ENCODE measurements at regions not wholly inside any gene's neighbourhood (a gene's known extent, or its start where the extent isn't known, plus 50 kb on each side); places are given as distances from the start of the nearest gene placed in this dataset.
"Not testable (repeated sequence)": the region's sequence is repeated elsewhere in the genome, so short reads cannot be mapped to it uniquely, and the experiment has no call there.

- peaks cover 10% of the 10 kb centered on the region for H3K9me3 Mint-ChIP-seq (ENCODE audit: unreplicated experiment)
- DNase-seq (ENCODE audit: unreplicated experiment), result peak; percentile 21
- no peak overlapping the region for H3K4me3 Mint-ChIP-seq (ENCODE audit: unreplicated experiment)
- no peaks in the 10 kb centered on the region for H3K27me3 Mint-ChIP-seq (ENCODE audit: insufficient read depth, unreplicated experiment)
- H3K36me3 Mint-ChIP-seq (ENCODE audit: insufficient read depth, unreplicated experiment), result no peaks in the 10 kb centered on the region
- no peak overlapping the region for H3K27ac Mint-ChIP-seq (ENCODE audit: low read depth, unreplicated experiment)
- intact Hi-C loops (cut with micrococcal nuclease), result no loop called here
- ChIA-PET POLR2A (interaction anchor here (1.1 kb wide), 1 partner anchor 85 kb away, joined by 3 read pairs; no protein-coding TSS in a partner anchor), CTCF (no interaction called here)
- H3K4me1 Mint-ChIP-seq (ENCODE audit: insufficient read depth, unreplicated experiment), result no peaks in the 10 kb centered on the region
- BruUV-seq (replicated peaks), result no TSS peak
- no peak for TF ChIP-seq CTCF (IDR thresholded peaks at IDR 0.05; ENCODE audit: unreplicated experiment)
Observed at GRCh38 chr10:52368725-52369124, 54.6 kb downstream of the DKK1 start.

GRCh38 chr10:52374207-52374606 lies 60.1 kb downstream of the DKK1 start:
- H3K9me3 Mint-ChIP-seq (ENCODE audit: unreplicated experiment); POLR2A ChIA-PET; H3K27ac Mint-ChIP-seq (ENCODE audit: low read depth, unreplicated experiment); intact Hi-C loops (cut with micrococcal nuclease); H3K36me3 Mint-ChIP-seq (ENCODE audit: insufficient read depth, unreplicated experiment); H3K27me3 Mint-ChIP-seq (ENCODE audit: insufficient read depth, unreplicated experiment); H3K4me3 Mint-ChIP-seq (ENCODE audit: unreplicated experiment); DNase-seq (ENCODE audit: unreplicated experiment); BruUV-seq (replicated peaks); H3K4me1 Mint-ChIP-seq (ENCODE audit: insufficient read depth, unreplicated experiment); CTCF ChIA-PET: not testable (repeated sequence)

GRCh38 chr10:52376694-52377354 lies 62.7 kb downstream of the DKK1 start:
- Mint-ChIP-seq H3K4me3 (ENCODE audit: unreplicated experiment) (no peak overlapping the region), H3K36me3 (ENCODE audit: insufficient read depth, unreplicated experiment) (no peaks in the 10 kb centered on the region), H3K9me3 (ENCODE audit: unreplicated experiment) (peaks cover 15% of the 10 kb centered on the region), H3K27ac (ENCODE audit: low read depth, unreplicated experiment) (no peak overlapping the region), H3K27me3 (ENCODE audit: insufficient read depth, unreplicated experiment) (no peaks in the 10 kb centered on the region), H3K4me1 (ENCODE audit: insufficient read depth, unreplicated experiment) (no peaks in the 10 kb centered on the region)
- intact Hi-C loops (cut with micrococcal nuclease), result no loop called here
- BruUV-seq (replicated peaks), result no TSS peak
- TF ChIP-seq CTCF (IDR thresholded peaks at IDR 0.05; ENCODE audit: unreplicated experiment), result no peak
- ChIA-PET CTCF (no interaction called here), POLR2A (no interaction called here)
- no peak for DNase-seq (ENCODE audit: unreplicated experiment)

- CTCF ChIA-PET, result interaction anchor here (0.5 to 1.3 kb wide), 3 partner anchors 55 to 402 kb away, joined by 3 to 4 read pairs (median 3); partner anchors contain the start of gene DKK1
Observed at GRCh38 chr10:52378124-52378523, 64.0 kb downstream of the DKK1 start.

More at GRCh38 chr10:52378124-52378523, 64.0 kb downstream of the DKK1 start:
- H3K4me1 Mint-ChIP-seq (ENCODE audit: insufficient read depth, unreplicated experiment), result no peaks in the 10 kb centered on the region
- no peak for TF ChIP-seq CTCF (IDR thresholded peaks at IDR 0.05; ENCODE audit: unreplicated experiment)
- POLR2A ChIA-PET, result no interaction called here
- no peak for DNase-seq (ENCODE audit: unreplicated experiment)
- H3K27ac Mint-ChIP-seq (ENCODE audit: low read depth, unreplicated experiment), result no peak overlapping the region
- H3K4me3 Mint-ChIP-seq (ENCODE audit: unreplicated experiment), result no peak overlapping the region
- no TSS peak for BruUV-seq (replicated peaks)
- H3K36me3 Mint-ChIP-seq (ENCODE audit: insufficient read depth, unreplicated experiment), result no peaks in the 10 kb centered on the region
- intact Hi-C loops (cut with micrococcal nuclease), result no loop called here
- no peaks in the 10 kb centered on the region for H3K27me3 Mint-ChIP-seq (ENCODE audit: insufficient read depth, unreplicated experiment)
- H3K9me3 Mint-ChIP-seq (ENCODE audit: unreplicated experiment), result peaks cover 15% of the 10 kb centered on the region

All from MCF 10A (cell line).